Epithelial cell of esophagus (primary cell): ENCODE measurements at regions not wholly inside any gene's neighbourhood (a gene's known extent, or its start where the extent isn't known, plus 50 kb on each side); places are given as distances from the start of the nearest gene placed in this dataset.

Experiments used
- DNase-seq: peaks from one replicate; pipeline ENCODE4 v3.0.0; 2010; ENCODE audit warnings: low read depth
- H3K4me3 ChIP-seq: 2 replicates; pipeline ENCODE4 v1.5.1; 2011; ENCODE audit warnings: mild to moderate bottlenecking, low read length, control low read depth
- TF ChIP-seq, protein P1 (sequence below): IDR thresholded peaks from 2 replicates; pipeline ENCODE4 v1.5.1; 2011; ENCODE audit warnings: low read depth, mild to moderate bottlenecking, low read length, control low read depth, inconsistent platforms; ENCODE audit not compliant: insufficient read depth; ENCODE audit errors: missing control alignments

DNA sequence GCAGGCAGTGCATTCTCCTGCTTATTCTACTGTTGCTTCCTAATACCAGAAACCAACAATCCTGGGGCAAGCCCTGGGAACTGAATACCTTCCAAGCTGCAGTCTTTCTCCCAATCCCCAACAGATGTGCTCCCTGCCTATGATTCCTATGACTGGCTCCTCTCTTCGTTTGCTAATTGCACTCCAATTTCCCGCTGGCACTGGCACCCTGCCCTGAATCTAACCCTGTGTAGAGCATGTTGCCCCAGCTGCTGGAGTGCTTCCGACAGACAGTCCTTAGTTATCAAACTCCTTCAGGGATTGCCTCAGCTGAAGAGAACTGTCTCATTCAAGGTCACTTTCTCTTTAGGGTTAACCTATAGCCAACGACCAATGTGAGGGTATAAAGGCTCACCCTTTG lies 214.1 kb downstream of the NECTIN3 start:
- no peak for DNase-seq
- H3K4me3 ChIP-seq = no peak overlapping the region

DNA sequence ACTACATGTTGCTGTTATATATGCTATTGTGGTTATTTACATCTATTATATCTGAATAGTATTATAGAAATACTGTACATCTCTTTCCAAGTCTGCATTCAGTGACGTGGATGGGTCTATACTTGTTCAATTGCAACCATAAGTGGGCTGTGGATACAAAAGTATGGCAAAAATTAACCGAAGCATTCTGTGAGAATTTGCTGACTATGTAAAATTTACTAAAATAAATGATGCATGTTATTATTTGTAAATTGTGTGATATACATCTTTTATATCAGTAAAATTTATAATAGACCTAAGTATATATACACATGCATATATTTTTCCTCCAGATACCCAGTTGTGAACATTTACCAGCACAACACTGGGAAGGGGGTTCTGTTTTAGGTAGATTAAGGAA lies 215.1 kb downstream of the NECTIN3 start:
- TF ChIP-seq, protein P1, sequence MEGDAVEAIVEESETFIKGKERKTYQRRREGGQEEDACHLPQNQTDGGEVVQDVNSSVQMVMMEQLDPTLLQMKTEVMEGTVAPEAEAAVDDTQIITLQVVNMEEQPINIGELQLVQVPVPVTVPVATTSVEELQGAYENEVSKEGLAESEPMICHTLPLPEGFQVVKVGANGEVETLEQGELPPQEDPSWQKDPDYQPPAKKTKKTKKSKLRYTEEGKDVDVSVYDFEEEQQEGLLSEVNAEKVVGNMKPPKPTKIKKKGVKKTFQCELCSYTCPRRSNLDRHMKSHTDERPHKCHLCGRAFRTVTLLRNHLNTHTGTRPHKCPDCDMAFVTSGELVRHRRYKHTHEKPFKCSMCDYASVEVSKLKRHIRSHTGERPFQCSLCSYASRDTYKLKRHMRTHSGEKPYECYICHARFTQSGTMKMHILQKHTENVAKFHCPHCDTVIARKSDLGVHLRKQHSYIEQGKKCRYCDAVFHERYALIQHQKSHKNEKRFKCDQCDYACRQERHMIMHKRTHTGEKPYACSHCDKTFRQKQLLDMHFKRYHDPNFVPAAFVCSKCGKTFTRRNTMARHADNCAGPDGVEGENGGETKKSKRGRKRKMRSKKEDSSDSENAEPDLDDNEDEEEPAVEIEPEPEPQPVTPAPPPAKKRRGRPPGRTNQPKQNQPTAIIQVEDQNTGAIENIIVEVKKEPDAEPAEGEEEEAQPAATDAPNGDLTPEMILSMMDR = no peak
- no peak overlapping the region for H3K4me3 ChIP-seq
- DNase-seq = no peak

More for the DNA sequence above, 214.1 kb downstream of the NECTIN3 start:
- TF ChIP-seq, protein P1 = no peak

DNA sequence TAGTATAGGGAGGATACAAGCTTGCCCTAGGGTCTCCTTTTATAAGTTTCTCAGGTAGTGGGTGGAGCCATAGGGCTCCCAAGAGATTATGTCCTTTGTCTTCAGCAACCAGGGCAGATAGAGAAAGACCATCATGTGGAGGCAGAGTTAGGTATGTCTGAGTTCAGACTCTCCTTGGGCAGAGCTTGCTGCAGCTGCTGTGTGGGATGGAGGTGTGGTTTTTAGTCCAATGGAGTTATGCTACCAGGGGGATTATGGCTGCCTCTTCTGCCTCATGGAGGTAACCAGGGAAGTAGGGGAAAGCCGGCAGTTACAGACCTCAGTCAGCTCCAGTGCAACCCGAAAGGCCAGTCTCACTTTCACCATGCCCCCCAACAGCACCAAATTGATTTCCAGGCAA lies 220.5 kb downstream of the NECTIN3 start:
- no peak for DNase-seq

DNA sequence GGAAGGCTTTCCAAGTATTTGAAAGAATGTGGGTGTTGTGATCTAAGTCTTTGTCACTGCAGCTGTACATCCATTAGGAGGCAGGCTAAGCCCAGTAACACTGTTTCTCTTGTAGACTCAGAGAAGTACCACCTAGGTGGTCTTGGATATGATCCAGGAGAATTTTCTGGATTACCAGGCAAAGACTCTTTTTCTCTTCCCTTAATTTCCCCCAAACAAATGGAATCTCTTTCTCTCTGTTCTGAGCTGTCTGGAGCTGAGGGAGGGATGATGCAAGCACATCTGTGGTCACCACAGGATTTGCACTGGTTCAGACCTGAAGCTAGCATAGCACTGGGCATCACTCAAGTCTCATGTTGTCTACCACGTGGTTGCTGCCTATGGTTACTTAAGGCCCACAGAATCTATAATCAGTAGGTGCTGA lies 227.6 kb downstream of the NECTIN3 start:
- TF ChIP-seq, protein P1 = no peak
- DNase-seq = peak; percentile 54
- no peak overlapping the region for H3K4me3 ChIP-seq

More for the DNA sequence above, 220.5 kb downstream of the NECTIN3 start:
- H3K4me3 ChIP-seq = no peak overlapping the region
- TF ChIP-seq, protein P1 = no peak

DNA sequence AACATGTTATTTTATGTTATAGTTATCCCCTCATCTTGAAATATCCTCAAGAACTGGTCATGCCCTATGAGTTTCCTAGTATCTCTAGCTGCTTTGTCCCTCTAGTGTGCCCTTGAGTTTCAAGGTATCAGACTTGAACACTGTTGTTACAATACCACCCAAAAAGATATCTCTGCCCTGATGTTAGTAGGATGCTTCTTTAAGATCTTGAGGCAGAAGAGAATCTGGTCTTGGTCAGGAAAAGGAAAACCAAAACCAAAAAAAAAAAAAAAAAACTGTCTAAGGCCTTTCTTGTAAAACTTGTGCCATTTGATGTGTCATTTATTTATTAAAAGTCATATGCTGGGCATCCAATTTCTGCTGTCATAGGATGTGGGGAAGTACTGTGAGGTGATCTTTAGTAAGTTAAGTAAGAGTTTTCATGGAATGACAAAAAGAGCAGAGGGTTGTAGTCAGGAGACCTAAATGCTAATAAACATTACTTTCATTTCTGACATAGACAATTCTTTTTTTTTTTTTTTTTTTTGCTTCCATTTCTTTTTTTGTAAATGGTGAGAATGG lies 229.7 kb downstream of the NECTIN3 start:
- H3K4me3 ChIP-seq = no peak overlapping the region
- TF ChIP-seq, protein P1 = no peak
- no peak for DNase-seq

DNA sequence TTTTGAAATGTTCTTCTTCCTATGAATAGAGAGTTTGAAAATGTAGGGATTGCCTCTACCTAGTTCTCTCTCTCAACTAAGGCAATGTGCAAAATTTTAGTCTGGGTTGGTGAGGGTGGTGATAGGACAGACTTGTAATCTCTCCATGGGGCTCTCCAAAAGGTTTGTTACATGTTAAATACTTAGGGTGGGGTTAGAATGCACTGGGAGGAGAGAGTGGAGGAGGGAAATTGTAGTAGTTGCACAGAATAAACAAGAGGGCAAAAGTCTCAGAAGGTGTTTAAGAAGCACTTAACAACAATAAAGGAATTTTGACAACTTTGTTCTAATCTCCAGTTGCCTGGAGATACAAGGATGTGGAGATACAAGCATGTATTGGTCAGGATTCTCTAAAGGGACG lies 230.4 kb downstream of the NECTIN3 start:
- no peak overlapping the region for H3K4me3 ChIP-seq
- no peak for DNase-seq
- TF ChIP-seq, protein P1 = no peak

DNA sequence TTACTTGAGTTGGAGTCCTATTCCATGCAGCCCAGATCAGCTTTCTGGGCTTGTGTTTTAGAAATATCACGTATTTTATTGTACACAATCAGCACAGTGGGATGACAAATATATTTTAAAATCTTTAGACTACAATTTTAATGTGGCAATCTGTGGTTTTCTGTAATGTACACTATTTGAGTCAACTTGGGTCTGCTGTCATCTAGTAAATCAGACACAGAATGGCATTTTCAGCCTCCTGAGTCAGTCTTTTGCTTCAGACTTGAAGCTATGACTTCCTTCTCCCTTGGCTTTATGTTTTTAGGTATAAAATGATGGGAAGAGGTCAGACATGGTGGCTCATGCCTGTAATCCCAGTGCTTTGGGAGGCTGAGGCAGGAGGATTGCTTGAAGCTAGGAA lies 232.1 kb downstream of the NECTIN3 start:
- DNase-seq = peak; percentile 17
- no peak overlapping the region for H3K4me3 ChIP-seq
- TF ChIP-seq, protein P1 = no peak
